ENCODE measurements at regions not wholly inside any gene's neighbourhood (a gene's known extent, or its start where the extent isn't known, plus 50 kb on each side); places are given as distances from the start of the nearest gene placed in this dataset.

DNA sequence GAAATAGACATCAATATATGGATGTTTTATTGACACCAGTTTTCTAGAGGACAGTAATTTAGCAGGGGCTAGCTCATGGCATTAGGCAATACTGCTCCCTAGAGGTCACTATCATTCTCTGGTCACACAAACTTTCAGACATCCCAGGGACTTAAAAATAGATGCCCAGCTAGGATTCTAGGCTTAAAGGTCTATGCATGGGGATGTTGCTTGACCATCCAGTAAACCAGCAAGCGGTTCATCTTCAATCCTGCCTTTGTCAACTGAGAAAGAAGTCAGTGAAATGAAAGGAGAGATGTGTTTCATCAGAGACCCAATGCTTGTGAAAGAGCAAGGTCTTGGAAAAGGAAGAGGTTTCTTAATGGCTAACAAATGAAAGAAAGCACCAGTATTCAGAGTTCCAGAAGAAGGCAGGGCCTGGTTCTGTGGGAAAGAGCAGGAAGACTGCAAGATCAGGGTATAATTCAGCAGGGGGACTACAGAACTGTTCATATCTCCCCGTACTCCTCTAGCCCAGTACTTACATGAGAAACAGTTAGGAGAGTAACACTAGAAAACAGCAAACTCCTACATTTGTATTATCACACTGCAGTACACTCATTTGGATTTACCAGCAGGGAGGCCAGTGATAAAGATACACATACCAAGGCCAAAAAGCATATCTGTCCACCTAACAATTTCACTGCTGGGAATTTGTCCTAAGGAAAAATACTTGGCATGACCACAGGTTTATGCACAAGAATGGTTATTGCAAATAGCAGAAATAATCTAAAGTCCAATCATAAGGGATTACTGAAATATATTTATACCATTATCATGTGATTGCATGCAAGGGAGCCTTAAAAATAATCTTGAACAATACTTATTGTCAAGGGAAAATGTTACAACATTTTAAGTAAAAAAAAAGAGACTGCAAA lies 151.4 kb upstream of the LAMA2 start:
- TF ChIP-seq GLIS3 (CRISPR knock-in tag; IDR thresholded peaks at IDR 0.05): no peak
- no peak for TF ChIP-seq BACH2 (CRISPR knock-in tag; IDR thresholded peaks at IDR 0.05; ENCODE audit: borderline replicate concordance)
- TF ChIP-seq ARNTL (CRISPR knock-in tag; IDR thresholded peaks at IDR 0.05; ENCODE audit: borderline replicate concordance, low read depth): no peak
- TF ChIP-seq, protein P1, sequence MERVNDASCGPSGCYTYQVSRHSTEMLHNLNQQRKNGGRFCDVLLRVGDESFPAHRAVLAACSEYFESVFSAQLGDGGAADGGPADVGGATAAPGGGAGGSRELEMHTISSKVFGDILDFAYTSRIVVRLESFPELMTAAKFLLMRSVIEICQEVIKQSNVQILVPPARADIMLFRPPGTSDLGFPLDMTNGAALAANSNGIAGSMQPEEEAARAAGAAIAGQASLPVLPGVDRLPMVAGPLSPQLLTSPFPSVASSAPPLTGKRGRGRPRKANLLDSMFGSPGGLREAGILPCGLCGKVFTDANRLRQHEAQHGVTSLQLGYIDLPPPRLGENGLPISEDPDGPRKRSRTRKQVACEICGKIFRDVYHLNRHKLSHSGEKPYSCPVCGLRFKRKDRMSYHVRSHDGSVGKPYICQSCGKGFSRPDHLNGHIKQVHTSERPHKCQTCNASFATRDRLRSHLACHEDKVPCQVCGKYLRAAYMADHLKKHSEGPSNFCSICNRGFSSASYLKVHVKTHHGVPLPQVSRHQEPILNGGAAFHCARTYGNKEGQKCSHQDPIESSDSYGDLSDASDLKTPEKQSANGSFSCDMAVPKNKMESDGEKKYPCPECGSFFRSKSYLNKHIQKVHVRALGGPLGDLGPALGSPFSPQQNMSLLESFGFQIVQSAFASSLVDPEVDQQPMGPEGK (CRISPR knock-in tag; IDR thresholded peaks at IDR 0.05; ENCODE audit: borderline replicate concordance): no peak
- TF ChIP-seq ZFP3 (CRISPR knock-in tag; IDR thresholded peaks at IDR 0.05): no peak
- TF ChIP-seq ZNF70 (CRISPR knock-in tag; IDR thresholded peaks at IDR 0.05): no peak
- no peak for TF ChIP-seq RARB (CRISPR knock-in tag; IDR thresholded peaks at IDR 0.05)

All from SK-N-SH treated with all-trans-retinoic acid at 6 μM for 48 hours (cell line).